HepG2 (cell line): ENCODE measurements at regions not wholly inside any gene's neighbourhood (a gene's known extent, or its start where the extent isn't known, plus 50 kb on each side); places are given as distances from the start of the nearest gene placed in this dataset.

Experiments used
- ATAC-seq: fragments of 200-7000 bp; cut with Tn5 transposase; 3 replicates; pipeline ENCODE4 v1.9.1; 2020; ENCODE audit warnings: mild to moderate bottlenecking, moderate library complexity
- BruUV-seq: library from RNA; stranded (reverse); fragments of 400-500 nt; replicated peaks from 2 replicates; lab custom pipeline; 2021; lab: Mats Ljungman, UMichigan
- CTCF ChIA-PET: fragments of 300-600 bp; formaldehyde crosslinking; extraction: SDS; loops from one replicate; lab custom pipeline; 2021; ENCODE audit warnings: low total read pairs, inconsistent platforms, low intra/inter-chr PET ratio; lab: Yijun Ruan, JAX
- POLR2A ChIA-PET: fragments of 350-600 bp; sonication (Branson Sonifier 250); formaldehyde crosslinking; loops from one replicate; lab custom pipeline; 2020; ENCODE audit warnings: antibody characterized with exemption, inconsistent platforms; lab: Yijun Ruan, JAX
- DNase-seq: peaks from one replicate; pipeline ENCODE4 v3.0.0-alpha.2; 2015; ENCODE audit warnings: low spot score
- FAIRE-seq: peaks from 3 replicates; lab custom pipeline; 2011; peaks lifted over from hg19 to GRCh38; lab: Jason Lieb, UNC
- H2AFZ ChIP-seq: one replicate; pipeline ENCODE4 v1.6.1; 2011; ENCODE audit warnings: low read length, inconsistent platforms
- H3K27ac ChIP-seq: fragments of 300-600 bp; 3 replicates; pipeline ENCODE4 v1.8.0; 2011; ENCODE audit warnings: mixed run types, mild to moderate bottlenecking, mixed read lengths, low read length, inconsistent platforms; ENCODE audit not compliant: insufficient read depth; ENCODE audit errors: extremely low read length
- H3K27me3 ChIP-seq, 2 experiments: fragments of 200-600 bp in 1 of 2; 2 replicates in 1 of 2; 3 replicates in 1 of 2; pipeline versions ENCODE4 v1.6.0 to v1.8.0; 2011; ENCODE audit warnings: low read length in 2 of 2, mild to moderate bottlenecking in 2 of 2, moderate library complexity in 2 of 2, inconsistent platforms in 1 of 2; ENCODE audit not compliant: insufficient read depth in 2 of 2, control insufficient read depth in 1 of 2
- H3K36me3 ChIP-seq, 2 experiments: fragments of 200-600 bp in 1 of 2; replicated peaks in 1 of 2; 2 replicates in 1 of 2; 3 replicates in 1 of 2; pipeline versions ENCODE4 v1.5.1 to v1.8.0; 2011; ENCODE audit warnings: low read length in 2 of 2, inconsistent platforms in 1 of 2; ENCODE audit not compliant: insufficient read depth in 2 of 2, control insufficient read depth in 1 of 2
- H3K4me1 ChIP-seq: 2 replicates; pipeline ENCODE4 v1.5.1; 2012; ENCODE audit warnings: low read length, inconsistent platforms; ENCODE audit not compliant: insufficient read depth
- H3K4me2 ChIP-seq: 2 replicates; pipeline ENCODE4 v1.6.0; 2011; ENCODE audit warnings: low read depth, low read length, inconsistent platforms
- H3K4me3 ChIP-seq, 3 experiments: fragments of 200-600 bp in 1 of 3; sonication (generic), shearing (Covaris generic) in 1 of 3; replicated peaks in 1 of 3; 2 replicates each; pipeline ENCODE4 v1.5.1; 2011 to 2016; ENCODE audit warnings: low read length in 3 of 3, inconsistent platforms in 2 of 3, low read depth in 2 of 3, mild to moderate bottlenecking in 2 of 3, control low read depth in 1 of 3, mixed read lengths in 1 of 3; ENCODE audit not compliant: insufficient read depth in 1 of 3
- H3K79me2 ChIP-seq: one replicate; pipeline ENCODE4 v1.6.1; 2011; ENCODE audit warnings: low read length, inconsistent platforms; ENCODE audit not compliant: insufficient read depth
- H3K9ac ChIP-seq: 2 replicates; pipeline ENCODE4 v1.6.0; 2011; ENCODE audit warnings: mild to moderate bottlenecking, low read depth, low read length, inconsistent platforms; ENCODE audit not compliant: insufficient read depth
- H3K9me3 ChIP-seq: 2 replicates; pipeline ENCODE4 v1.5.1; 2012; ENCODE audit warnings: mild to moderate bottlenecking, low read length
- H4K20me1 ChIP-seq: 2 replicates; pipeline ENCODE4 v1.6.0; 2011; ENCODE audit warnings: inconsistent platforms, mild to moderate bottlenecking, low read length, moderate library complexity; ENCODE audit not compliant: insufficient read depth
- ATM ChIP-seq: fragments of 450-650 bp; IDR thresholded peaks from 2 replicates; pipeline ENCODE4 v1.7.1; 2017; ENCODE audit warnings: mild to moderate bottlenecking, borderline replicate concordance
- CEBPZ ChIP-seq: IDR thresholded peaks from 2 replicates; pipeline ENCODE4 v1.6.1; 2012; ENCODE audit warnings: low read length, improper control_type of control experiment
- CREB1 ChIP-seq, 2 experiments: fragments of 450-650 bp in 1 of 2; IDR thresholded peaks; 2 replicates each; pipeline ENCODE4 v1.6.1; 2016 to 2017; ENCODE audit warnings: control low read depth in 1 of 2, mild to moderate bottlenecking in 1 of 2, missing compliant biosample characterization in 1 of 2, missing genetic modification characterization in 1 of 2
- E2F2 ChIP-seq: sonication (generic); formaldehyde crosslinking; IDR thresholded peaks from 2 replicates; pipeline ENCODE4 v1.4.0; 2020; ENCODE audit warnings: missing genetic modification reagents, borderline replicate concordance
- GPN1 ChIP-seq: sonication (generic); formaldehyde crosslinking; IDR thresholded peaks from 2 replicates; pipeline ENCODE4 v1.5.1; 2020; ENCODE audit warnings: missing genetic modification reagents, borderline replicate concordance
- HNRNPUL1 ChIP-seq: fragments of 200-400 bp; formaldehyde crosslinking; IDR thresholded peaks from 2 replicates; pipeline ENCODE4 v1.6.1; 2017; ENCODE audit warnings: low read depth, mild to moderate bottlenecking, low read length, moderate library complexity
- IKZF5 ChIP-seq: IDR thresholded peaks from 2 replicates; pipeline ENCODE4 v1.6.1; 2018; ENCODE audit warnings: missing genetic modification reagents, mild to moderate bottlenecking, missing compliant biosample characterization
- JUNB ChIP-seq: sonication (generic); formaldehyde crosslinking; IDR thresholded peaks from 2 replicates; pipeline ENCODE4 v1.8.0; 2022; ENCODE audit warnings: missing genetic modification reagents, mild to moderate bottlenecking, borderline replicate concordance
- MXD3 ChIP-seq: IDR thresholded peaks from 2 replicates; pipeline ENCODE4 v1.6.1; 2016; ENCODE audit warnings: mild to moderate bottlenecking, missing biosample characterization, missing genetic modification reagents
- MYNN ChIP-seq: sonication (generic); formaldehyde crosslinking; IDR thresholded peaks from 2 replicates; pipeline ENCODE4 v1.4.0; 2020; ENCODE audit warnings: mild to moderate bottlenecking, low read depth, missing genetic modification reagents
- PRPF4 ChIP-seq: fragments of 200-400 bp; formaldehyde crosslinking; IDR thresholded peaks from 2 replicates; pipeline ENCODE4 v1.6.1; 2016; ENCODE audit warnings: low read length, low read depth; ENCODE audit not compliant: poor library complexity, severe bottlenecking
- THAP8 ChIP-seq: sonication (generic); formaldehyde crosslinking; IDR thresholded peaks from 2 replicates; pipeline ENCODE4 v1.5.1; 2020; ENCODE audit warnings: missing genetic modification reagents, mild to moderate bottlenecking, borderline replicate concordance
- ZNF552 ChIP-seq: sonication (generic); formaldehyde crosslinking; IDR thresholded peaks from 2 replicates; pipeline ENCODE4 v1.9.0; 2022; ENCODE audit warnings: missing genetic modification reagents, mild to moderate bottlenecking, borderline replicate concordance
- ZNF746 ChIP-seq: sonication (generic); formaldehyde crosslinking; IDR thresholded peaks from 2 replicates; pipeline ENCODE4 v1.8.0; 2022; ENCODE audit warnings: mild to moderate bottlenecking, missing genetic modification reagents
- ZSCAN21 ChIP-seq: sonication (generic); formaldehyde crosslinking; IDR thresholded peaks from 2 replicates; pipeline ENCODE4 v1.8.0; 2022; ENCODE audit warnings: mild to moderate bottlenecking, missing genetic modification reagents, moderate library complexity, borderline replicate concordance
- WGBS: methylation state at CpG from one replicate; pipeline ENCODE4 v1.1.6; 2017; ENCODE audit warnings: low lambda C conversion rate; 5-methylcytosine and 5-hydroxymethylcytosine counted together
- in situ Hi-C: cut with HindIII; loops from 2 replicates; pipeline ENCODE4 v1.10.0; 2017; ENCODE audit warnings: low pct_unique_long_range_greater_than_20kb; ENCODE audit not compliant: extremely low pct_ligation_motif_present
- intact Hi-C: fragments of 100-400 bp; cut with micrococcal nuclease; formaldehyde crosslinking; loops from one replicate; pipeline ENCODE4 v1.10.0; 2022; ENCODE audit not compliant: unreplicated experiment

GRCh38 chr14:52125885-52126284, 57.0 kb upstream of the NID2 start:
- H3K4me2 ChIP-seq = no peak overlapping the region

More at GRCh38 chr14:52125885-52126284, 57.0 kb upstream of the NID2 start:
- FAIRE-seq = no peak
- Histone ChIP-seq H4K20me1 (no peaks in the 10 kb centered on the region), H3K36me3 (no peaks in the 10 kb centered on the region), H3K4me1 (peaks cover 10% of the 10 kb centered on the region), H3K4me3 (no peak overlapping the region), H3K9ac (no peak overlapping the region), H3K27me3 (no peaks in the 10 kb centered on the region), H3K27ac (no peak overlapping the region), H2AFZ (no peak overlapping the region), H3K9me3 (no peaks in the 10 kb centered on the region), H3K79me2 (no peaks in the 10 kb centered on the region)
- DNase-seq = no peak
- no TSS peak for BruUV-seq
- ATAC-seq = no peak
- TF ChIP-seq CEBPZ (no peak), PRPF4 (no peak), ZNF746 (no peak), ATM (no peak), THAP8 (CRISPR knock-in tag) (no peak), IKZF5 (CRISPR knock-in tag) (no peak), CREB1 (IDR thresholded peaks at IDR 0.05) (no peak), CREB1 (CRISPR knock-in tag; IDR thresholded peaks at IDR 0.05) (no peak), ZNF552 (CRISPR knock-in tag) (no peak), GPN1 (CRISPR knock-in tag) (no peak), MXD3 (CRISPR knock-in tag) (no peak), MYNN (CRISPR knock-in tag) (no peak), JUNB (CRISPR knock-in tag) (no peak), E2F2 (CRISPR knock-in tag) (no peak), HNRNPUL1 (no peak), ZSCAN21 (CRISPR knock-in tag) (no peak)
- 4% methylated on average over 4 of the region's 4 CpGs for WGBS
- intact Hi-C loops = no loop called here
- POLR2A ChIA-PET = no interaction called here
- in situ Hi-C loops = no loop called here
- CTCF ChIA-PET = no interaction called here
